GM18526 (cell line): ENCODE measurements at regions not wholly inside any gene's neighbourhood (a gene's known extent, or its start where the extent isn't known, plus 50 kb on each side); places are given as distances from the start of the nearest gene placed in this dataset.

Experiments
- POLR2A ChIP-seq: IDR thresholded peaks from 3 replicates; pipeline ENCODE4 v1.6.1; 2011; ENCODE audit not compliant: insufficient read length; ENCODE audit errors: extremely low read depth

DNA sequence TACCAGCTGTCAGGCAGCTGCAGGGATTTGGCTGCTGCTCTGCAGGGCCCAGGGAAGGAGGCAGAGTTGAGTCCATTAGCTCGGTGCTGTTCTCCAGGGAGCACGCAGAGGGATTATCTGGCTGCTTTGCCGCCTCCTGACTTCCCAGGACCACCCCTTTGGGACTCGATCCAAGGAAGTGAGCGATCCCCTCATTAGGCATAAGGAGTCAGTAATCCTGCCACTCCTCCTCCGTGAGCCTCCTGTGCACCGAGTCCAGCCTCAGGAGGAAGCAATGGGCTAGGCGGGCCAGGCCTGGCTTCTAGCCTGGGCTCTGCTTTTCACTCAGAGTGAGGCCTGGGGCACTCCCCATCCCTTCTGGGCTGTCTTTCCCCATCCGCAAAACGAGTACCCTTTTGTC is 417.9 kb downstream of the RPS24 start:
- TF ChIP-seq POLR2A, result no peak

DNA sequence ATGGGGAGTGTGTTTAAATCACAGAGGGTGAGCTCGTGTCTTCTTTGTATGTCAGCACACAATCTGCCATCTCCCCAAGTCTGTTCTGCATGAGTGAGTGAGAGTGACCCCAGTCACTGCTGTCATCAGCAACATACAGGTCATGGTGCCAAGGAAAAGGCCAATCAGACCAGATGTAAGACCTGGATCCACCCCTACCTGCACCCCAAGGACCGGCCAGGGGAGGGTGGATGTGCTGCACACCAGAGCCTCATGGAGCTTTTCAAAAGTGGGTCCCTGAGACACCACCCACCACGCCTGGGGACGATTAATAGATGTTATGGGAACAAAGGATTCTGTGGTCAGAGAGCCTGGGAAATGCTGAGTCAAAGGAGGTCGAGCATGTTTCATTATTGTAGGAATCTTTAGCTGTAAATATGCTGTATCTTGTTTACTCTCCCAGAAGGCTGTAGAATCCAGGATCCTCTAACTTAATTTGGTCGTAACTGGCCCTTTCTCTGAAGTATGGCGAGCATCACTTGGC is 420.5 kb downstream of the RPS24 start:
- TF ChIP-seq POLR2A, result no peak

DNA sequence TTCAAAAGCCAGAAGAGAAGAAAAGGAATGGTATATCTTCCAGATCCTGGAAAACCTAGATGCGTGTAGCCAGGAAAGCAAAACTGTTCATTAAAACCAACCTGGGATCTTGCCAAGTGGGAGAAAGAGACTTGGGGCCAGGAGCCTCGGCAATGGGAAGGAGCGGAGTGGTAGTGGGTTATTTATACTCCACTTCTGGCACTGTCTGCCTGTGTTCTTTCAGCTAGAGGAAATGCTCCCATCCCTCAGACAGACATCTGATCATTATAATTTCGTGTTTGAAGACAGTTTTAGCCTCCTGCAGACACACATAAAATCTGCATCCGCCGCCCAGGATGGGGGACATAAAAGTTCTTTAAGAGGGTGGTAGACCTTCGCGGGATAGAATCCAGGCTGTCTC is 421.6 kb downstream of the RPS24 start:
- no peak for TF ChIP-seq POLR2A

DNA sequence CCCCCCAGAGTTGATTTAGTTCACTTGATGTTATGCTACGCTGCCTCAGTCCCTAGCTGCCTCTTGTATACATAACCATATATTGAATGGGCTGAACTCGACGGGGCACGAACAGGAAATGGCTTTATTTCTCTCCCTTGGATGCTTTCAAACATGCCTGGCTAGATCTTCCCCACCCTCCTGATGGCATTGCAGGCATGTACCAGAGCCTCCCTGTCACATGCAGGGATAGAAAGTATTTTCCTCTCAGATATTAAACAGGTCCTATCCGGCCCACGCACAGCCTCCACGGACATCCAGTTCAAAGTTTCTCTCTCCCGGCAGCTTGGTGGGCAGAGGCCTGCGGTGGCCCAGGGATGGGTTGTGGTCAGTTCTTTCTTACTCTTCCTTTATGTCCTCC is 422.1 kb downstream of the RPS24 start:
- TF ChIP-seq POLR2A, result no peak

DNA sequence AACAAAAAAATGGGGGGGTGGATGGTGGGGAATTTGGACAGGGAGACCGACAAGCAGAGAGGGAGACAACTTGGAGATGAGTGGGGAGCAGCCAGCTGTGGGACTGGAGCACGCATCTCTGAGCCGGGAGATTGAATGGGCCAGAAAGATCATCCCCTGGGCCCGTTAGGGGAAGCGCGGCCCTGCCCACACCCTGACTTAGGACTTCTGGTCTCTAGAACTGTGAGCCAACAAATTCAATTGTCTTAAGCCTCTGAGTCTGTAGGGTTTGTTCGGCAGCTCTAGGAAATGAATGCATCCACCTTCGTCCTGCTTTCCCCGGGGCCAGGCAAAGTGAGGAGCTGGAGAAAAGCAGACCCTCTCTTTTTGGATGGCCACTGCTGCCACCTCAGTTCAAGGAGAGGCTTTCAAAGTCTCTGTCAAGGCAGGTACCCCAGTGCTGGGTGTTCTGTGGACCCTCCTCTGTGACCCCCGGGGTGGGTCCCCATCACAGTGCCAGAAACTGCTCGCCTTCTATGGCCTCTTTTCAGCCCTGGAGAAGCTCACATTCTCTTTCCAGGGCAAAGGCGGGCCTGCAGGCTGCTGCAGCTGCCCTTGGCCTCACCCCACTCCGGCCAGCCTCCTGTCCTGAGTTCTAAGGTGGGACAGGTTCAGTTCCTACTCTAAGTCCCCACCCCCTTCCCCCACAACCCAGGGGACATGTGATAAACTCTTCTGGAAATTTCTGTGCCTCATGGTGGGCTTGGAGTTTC is 423.2 kb downstream of the RPS24 start:
- no peak for TF ChIP-seq POLR2A

DNA sequence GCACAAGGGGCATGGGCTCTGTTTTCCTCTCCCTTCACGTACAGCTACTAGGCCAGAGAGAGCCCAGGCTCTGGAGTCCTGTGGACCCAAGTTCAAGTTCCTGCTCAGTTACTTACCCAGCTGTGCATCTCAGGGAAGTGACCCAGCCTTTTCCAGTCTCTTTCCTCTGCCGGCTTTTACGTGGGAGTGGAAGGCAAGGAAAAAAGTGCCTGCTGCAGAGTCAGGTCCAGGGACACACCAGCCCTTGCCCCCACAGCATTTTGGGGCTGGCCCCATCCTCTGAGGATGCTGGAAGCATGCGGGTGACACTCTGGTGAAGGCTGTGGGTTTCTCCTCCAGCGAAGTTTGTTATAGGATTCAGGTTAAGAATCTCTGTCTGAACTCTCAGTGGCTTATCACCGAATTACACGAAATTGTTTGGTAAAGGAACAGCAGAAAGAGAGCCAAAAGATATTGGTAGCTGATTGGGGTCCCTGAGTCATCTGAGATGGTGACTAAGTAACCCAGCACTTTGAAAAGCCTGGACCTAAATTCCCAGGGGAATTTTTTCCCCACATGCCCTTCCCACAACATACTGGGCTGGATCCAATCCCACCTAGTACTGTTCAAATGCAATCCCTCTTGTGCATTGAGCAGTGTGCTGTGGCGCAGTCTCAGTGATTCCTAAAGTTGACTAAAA is 424.3 kb downstream of the RPS24 start:
- TF ChIP-seq POLR2A, result no peak

DNA sequence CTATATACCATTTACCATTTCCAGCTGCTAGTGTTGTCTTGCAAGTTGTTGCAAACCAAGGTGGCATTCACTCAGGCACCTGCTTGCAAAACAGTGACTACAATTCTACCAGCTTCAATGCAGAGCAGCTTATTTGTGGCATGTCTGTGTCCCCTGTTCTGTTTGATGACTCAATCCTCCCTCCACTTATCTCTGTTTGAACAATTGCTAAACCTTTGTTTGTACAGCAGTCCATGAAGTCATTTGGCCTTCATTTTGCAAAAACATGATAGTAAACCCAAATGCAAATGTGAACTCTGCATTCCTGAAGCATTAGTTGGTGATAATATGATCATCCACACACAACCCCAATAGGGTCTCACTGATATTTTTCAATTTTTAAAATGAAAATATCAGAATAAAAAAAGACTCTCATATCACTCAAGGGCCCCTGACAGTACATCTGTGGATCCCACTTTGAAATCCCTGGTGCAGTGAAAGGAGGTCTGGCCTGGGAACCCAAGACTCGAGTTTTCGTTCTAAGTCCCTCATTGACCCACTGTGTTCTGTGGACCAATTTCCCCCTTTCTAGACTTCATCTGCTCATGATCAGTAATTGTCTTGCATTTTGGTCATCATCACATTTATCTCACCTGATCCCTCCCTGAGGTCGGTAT is 425.4 kb downstream of the RPS24 start:
- no peak for TF ChIP-seq POLR2A

DNA sequence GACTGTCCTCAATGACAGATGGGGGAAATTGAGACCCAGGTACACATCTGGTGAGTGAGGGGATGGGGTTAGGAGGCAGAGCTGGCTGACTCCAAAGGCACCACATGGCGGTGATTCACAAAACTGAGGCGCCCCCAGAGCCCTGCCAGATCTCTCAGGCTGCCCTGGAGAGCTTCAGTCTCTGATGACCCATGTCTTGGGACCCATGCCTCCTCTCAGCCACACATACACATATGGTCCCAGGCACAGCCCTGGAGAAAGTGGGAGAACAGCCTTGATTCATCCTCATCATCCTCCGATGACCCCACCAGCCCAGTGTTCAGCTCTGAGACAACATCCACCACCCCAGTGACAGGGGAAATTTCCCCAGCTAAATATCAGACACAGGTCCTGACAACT is 426.0 kb downstream of the RPS24 start:
- no peak for TF ChIP-seq POLR2A

DNA sequence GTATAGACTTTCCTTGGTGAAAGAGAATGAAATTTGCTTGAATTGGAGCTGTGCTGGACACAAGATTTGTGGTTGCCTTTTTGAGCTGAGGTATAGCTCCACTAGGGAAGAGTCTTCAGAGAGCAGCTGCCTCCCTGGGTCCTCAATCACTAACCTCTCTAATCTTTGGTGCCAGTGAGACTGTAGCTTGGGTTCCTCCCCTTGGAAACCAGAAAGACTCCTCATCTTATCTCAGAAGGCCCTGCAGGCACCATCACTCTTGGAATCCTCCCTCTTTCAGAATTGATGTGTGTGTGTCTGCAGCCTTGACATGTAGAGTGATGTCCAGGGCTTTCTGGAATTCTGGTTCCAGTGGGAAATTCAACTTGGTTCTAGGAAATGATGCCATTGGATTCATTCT is 426.5 kb downstream of the RPS24 start:
- no peak for TF ChIP-seq POLR2A

DNA sequence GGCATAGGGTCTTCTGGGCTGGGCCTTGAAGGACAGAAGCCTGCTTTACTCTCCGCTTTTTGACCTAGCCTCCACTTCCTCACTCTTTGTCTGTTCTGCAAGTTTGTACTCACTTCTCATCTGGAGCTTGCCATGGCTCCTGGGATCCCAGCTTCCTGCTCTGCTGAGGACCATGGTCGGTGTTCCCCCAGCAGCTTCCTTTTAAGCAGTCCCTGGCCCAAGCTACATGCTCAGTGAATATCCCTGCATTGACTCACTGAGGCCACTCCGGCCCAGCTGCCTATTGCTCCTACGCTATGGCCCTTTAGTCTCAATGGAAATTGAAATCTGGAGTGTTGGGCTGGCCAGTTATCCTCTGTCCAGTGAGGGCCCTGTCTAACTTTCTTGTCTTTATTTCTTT is 427.7 kb downstream of the RPS24 start:
- TF ChIP-seq POLR2A, result no peak

DNA sequence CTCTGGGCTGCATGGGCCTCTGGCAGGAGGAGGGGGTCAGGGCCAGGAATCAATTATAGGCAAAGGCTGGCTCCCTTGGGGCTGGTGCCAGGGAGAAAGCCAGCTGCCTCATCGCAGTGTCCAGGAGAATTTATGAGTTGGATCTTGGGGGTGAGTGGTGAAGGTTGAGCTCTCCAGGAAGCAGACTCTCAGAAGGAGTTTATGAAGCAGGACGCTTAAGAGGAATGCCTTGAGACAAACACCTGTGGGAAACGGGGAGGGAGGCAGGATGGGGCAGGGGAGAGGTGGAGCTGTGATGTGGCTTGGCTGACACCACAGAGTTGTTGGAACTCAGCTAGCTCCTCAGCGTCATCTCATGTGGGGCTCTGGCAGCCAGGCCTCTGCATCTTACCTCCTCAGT is 428.5 kb downstream of the RPS24 start:
- TF ChIP-seq POLR2A, result no peak

DNA sequence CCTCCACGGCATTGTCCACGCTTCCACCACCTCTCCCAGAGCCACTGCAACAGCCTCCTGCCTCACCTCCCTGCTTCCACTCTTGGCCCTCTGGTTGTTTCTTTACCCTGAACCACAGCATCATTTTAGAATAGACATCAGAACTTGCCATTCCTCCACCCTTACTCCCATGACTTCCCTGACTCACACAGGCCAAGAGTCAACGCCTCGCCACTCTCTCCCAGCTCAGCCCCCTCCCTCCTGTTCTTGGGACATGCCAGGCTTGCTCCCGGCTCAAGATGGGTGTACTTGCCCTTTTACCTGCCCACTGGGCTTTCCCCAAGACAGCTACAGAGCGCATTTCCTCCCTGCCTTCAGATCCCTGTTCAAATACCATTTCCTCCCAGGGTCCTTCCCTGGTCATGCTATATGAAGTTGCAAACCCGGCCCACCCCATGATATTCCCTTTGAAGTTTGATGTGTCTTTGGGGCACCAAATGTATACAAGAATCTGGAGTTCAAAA is 429.1 kb downstream of the RPS24 start:
- TF ChIP-seq POLR2A, result no peak

DNA sequence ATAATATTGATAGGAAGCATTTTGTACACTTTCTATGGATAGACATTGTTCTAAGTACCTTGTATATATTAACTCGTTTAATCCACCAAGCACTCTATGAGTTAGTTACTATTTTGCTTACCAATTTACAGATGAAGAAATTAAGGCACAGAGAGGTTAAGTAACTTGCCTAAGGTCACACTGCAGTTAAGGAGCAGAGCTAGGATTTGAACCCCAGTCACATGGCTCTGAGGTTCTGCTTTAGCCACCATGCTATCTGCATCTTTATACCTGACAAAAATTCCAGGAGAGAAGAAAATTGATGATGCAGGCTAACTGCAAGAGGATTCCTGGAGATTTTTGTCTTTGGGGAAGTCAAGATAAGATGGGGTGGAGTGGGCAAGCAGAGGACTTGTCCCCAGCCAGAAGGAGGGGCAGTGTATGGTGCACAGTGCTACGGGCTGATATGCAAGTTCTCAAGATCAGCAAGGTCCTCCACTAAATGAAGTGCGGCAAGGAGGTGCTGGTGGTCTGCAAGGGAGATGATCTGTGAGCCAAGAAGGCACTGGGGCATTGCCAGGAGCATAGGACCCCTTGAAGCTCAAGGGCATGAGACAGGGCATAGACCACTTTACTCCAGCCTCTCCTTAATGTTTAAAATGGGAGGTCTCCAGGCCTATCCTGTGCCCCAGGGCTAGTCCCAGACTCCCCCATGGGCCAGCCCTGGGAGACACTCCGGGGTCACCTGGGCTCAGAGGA is 430.6 kb downstream of the RPS24 start:
- TF ChIP-seq POLR2A, result no peak

DNA sequence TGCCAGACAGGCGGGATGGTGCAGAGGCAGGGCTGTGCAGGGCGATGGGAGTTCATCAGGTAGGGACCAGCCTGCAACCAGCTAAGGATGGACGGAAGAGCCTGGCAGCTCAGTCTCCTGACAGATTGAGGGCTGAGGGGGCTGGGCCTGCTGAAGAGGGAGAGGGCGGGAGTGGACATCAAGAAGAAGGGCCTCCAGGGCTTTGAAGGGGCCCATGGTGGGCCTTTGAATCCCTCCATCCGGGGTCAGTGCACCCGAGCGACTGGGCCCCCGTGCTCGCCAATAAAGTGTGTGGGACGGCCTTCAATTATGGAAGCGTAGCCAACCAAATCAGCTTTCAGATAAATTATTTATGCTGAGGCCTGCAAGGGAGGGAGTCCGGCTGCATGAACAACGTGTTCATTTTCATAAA is 431.2 kb downstream of the RPS24 start:
- no peak for TF ChIP-seq POLR2A

DNA sequence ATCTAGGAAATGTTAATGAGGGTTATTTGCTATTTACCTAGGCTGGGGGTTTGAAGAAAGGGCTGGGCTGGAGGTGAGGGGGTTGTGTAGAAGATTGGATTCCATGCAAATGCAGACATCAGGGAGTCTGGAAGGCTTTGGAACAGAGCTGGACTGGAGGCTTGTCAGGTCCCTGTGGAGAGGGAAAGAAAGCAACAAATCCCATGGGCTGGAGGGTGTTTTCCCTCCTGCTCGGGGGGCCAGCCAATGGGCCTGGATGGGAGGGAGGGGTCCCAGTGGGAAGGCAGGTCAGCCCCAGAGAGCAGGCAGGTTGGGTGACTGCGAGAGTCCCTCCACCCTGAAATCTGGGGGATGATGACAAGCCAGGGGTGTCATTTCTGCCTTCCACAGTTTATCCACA is 431.8 kb downstream of the RPS24 start:
- no peak for TF ChIP-seq POLR2A
